ENCODE measurements at regions not wholly inside any gene's neighbourhood (a gene's known extent, or its start where the extent isn't known, plus 50 kb on each side); places are given as distances from the start of the nearest gene placed in this dataset.

- no peaks in the 10 kb centered on the region for H3K36me3 ChIP-seq
- intact Hi-C loops (cut with DNase I) = no loop called here
These were observed 656.3 kb downstream of the ANXA1 start for GRCh38 chr9:73807952-73808351.

DNA sequence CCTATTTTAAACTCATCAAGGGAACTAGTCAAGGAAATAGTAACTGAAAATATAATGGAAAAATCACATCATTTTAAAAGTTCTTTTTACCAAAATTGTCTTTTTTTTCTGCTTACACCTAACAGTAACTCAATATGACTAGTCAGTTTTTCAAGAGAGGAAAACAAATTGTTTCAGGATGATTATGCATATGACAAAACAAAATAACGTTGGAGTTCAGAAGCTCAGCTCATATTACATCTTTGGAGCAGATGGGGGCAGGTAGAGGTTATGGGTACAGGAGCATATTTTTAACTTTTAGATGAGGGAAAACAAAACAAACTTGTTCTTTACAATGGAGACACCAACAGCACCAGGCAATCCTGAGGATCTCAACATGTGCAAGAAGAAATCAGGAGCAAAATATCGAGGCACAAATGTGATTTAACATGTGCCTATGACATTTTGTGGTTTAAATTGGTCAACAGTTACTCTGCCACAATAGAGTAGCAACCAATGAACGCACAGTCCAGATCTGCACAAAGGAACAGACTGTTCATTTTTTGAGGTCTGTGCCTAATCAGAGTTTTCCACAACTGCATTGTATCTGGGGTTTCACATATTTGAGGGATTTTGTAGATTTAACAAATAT lies 659.0 kb downstream of the ANXA1 start:
- intact Hi-C loops (cut with DNase I) = no loop called here
- TF ChIP-seq, protein P1, sequence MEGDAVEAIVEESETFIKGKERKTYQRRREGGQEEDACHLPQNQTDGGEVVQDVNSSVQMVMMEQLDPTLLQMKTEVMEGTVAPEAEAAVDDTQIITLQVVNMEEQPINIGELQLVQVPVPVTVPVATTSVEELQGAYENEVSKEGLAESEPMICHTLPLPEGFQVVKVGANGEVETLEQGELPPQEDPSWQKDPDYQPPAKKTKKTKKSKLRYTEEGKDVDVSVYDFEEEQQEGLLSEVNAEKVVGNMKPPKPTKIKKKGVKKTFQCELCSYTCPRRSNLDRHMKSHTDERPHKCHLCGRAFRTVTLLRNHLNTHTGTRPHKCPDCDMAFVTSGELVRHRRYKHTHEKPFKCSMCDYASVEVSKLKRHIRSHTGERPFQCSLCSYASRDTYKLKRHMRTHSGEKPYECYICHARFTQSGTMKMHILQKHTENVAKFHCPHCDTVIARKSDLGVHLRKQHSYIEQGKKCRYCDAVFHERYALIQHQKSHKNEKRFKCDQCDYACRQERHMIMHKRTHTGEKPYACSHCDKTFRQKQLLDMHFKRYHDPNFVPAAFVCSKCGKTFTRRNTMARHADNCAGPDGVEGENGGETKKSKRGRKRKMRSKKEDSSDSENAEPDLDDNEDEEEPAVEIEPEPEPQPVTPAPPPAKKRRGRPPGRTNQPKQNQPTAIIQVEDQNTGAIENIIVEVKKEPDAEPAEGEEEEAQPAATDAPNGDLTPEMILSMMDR (IDR thresholded peaks at IDR 0.05) = no peak
- no peak for DNase-seq
- H3K4me3 ChIP-seq = no peak overlapping the region
- H3K27me3 ChIP-seq = no peaks in the 10 kb centered on the region
- H3K36me3 ChIP-seq = no peaks in the 10 kb centered on the region
- H3K4me1 ChIP-seq = no peaks in the 10 kb centered on the region
- no peaks in the 10 kb centered on the region for H3K9me3 ChIP-seq
- H3K27ac ChIP-seq = no peak overlapping the region
- ATAC-seq = no peak

More at GRCh38 chr9:73807952-73808351, 656.3 kb downstream of the ANXA1 start:
- Histone ChIP-seq H3K27me3 (no peaks in the 10 kb centered on the region), H3K27ac (no peak overlapping the region), H3K4me1 (no peaks in the 10 kb centered on the region), H3K9me3 (no peaks in the 10 kb centered on the region), H3K4me3 (no peak overlapping the region)
- TF ChIP-seq, protein P1 (IDR thresholded peaks at IDR 0.05) = no peak
- DNase-seq (no peak), ATAC-seq (no peak)

GRCh38 chr9:73813546-73813945 lies 661.9 kb downstream of the ANXA1 start:
- intact Hi-C loops (cut with DNase I) = no loop called here
- no peaks in the 10 kb centered on the region for H3K9me3 ChIP-seq
- no peaks in the 10 kb centered on the region for H3K36me3 ChIP-seq
- no peak for ATAC-seq
- H3K4me1 ChIP-seq = no peaks in the 10 kb centered on the region
- no peak overlapping the region for H3K27ac ChIP-seq
- H3K4me3 ChIP-seq = no peak overlapping the region
- TF ChIP-seq, protein P1 (IDR thresholded peaks at IDR 0.05) = no peak
- H3K27me3 ChIP-seq = no peaks in the 10 kb centered on the region
- DNase-seq = no peak

GRCh38 chr9:73816905-73817304 lies 665.2 kb downstream of the ANXA1 start:
- intact Hi-C loops (cut with DNase I) = no loop called here
- ATAC-seq = no peak
- Histone ChIP-seq H3K27ac (no peak overlapping the region), H3K4me3 (no peak overlapping the region), H3K9me3 (no peaks in the 10 kb centered on the region), H3K27me3 (no peaks in the 10 kb centered on the region), H3K36me3 (no peaks in the 10 kb centered on the region), H3K4me1 (no peaks in the 10 kb centered on the region)
- DNase-seq = peak in 1 of 4 donors; percentile 4
- TF ChIP-seq, protein P1 (IDR thresholded peaks at IDR 0.05) = no peak

GRCh38 chr9:73824671-73825070 lies 672.5 kb upstream of the RORB start:
- TF ChIP-seq, protein P1 (IDR thresholded peaks at IDR 0.05) = no peak
- ATAC-seq = no peak
- intact Hi-C loops (cut with DNase I) = no loop called here
- no peaks in the 10 kb centered on the region for H3K4me1 ChIP-seq
- no peak for DNase-seq
- H3K27me3 ChIP-seq = no peaks in the 10 kb centered on the region
- no peaks in the 10 kb centered on the region for H3K36me3 ChIP-seq
- H3K4me3 ChIP-seq = no peak overlapping the region
- H3K27ac ChIP-seq = no peak overlapping the region
- H3K9me3 ChIP-seq = no peaks in the 10 kb centered on the region

All from left lung (tissue), 4 donors.